Activated naive CD8-positive, alpha-beta T cell treated with anti-CD3 and anti-CD28 coated beads for 36 hours (primary cell): ENCODE measurements at regions not wholly inside any gene's neighbourhood (a gene's known extent, or its start where the extent isn't known, plus 50 kb on each side); places are given as distances from the start of the nearest gene placed in this dataset.

ENCODE experiments used
- DNase-seq: peaks from one replicate; pipeline ENCODE4 v3.0.0; 2021
- H3K27ac Mint-ChIP-seq: one replicate; pipeline ENCODE4 v1.8.0; 2022; ENCODE audit warnings: mild to moderate bottlenecking, moderate library complexity, mixed read lengths
- H3K27me3 Mint-ChIP-seq: one replicate; pipeline ENCODE4 v1.8.0; 2022; ENCODE audit warnings: mild to moderate bottlenecking, mixed read lengths
- H3K36me3 Mint-ChIP-seq: one replicate; pipeline ENCODE4 v1.8.0; 2021; ENCODE audit warnings: mild to moderate bottlenecking, mixed read lengths
- H3K4me1 Mint-ChIP-seq: one replicate; pipeline ENCODE4 v1.8.0; 2021; ENCODE audit warnings: mixed read lengths
- H3K4me3 Mint-ChIP-seq: one replicate; pipeline ENCODE4 v1.8.0; 2022; ENCODE audit warnings: mild to moderate bottlenecking, moderate library complexity, mixed read lengths
- H3K9me3 Mint-ChIP-seq: one replicate; pipeline ENCODE4 v1.8.0; 2022; ENCODE audit warnings: mixed read lengths

DNA sequence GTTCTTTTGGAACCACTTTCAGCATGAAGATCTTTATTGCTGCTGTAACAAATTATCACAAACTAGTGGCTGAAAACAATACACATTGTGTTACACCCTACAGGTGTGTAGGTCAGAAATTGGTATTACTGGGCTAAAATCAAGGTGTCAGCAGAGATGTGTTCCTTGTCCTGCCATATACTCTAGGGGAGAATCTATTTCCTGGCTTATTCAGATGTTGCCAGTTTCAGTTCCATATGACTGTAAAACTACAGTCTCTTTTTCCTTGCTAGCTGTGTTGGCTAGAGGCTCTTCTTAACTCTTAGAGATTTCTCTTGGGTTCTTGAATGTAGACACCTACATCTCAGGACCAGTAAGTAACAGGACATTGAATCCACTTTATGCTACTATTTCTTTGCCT is 215.6 kb upstream of the PPFIA2 start:
- Mint-ChIP-seq H3K27me3 (no peaks in the 10 kb centered on the region), H3K4me3 (no peak overlapping the region), H3K27ac (no peak overlapping the region), H3K4me1 (peaks cover 3% of the 10 kb centered on the region), H3K9me3 (peaks cover 6% of the 10 kb centered on the region), H3K36me3 (no peaks in the 10 kb centered on the region)
- no peak for DNase-seq

GRCh38 chr12:81968421-81968820 is 209.3 kb upstream of the PPFIA2 start:
- DNase-seq = no peak
- Mint-ChIP-seq H3K27me3 (no peaks in the 10 kb centered on the region), H3K9me3 (peaks cover 2% of the 10 kb centered on the region), H3K27ac (no peak overlapping the region), H3K36me3 (no peaks in the 10 kb centered on the region), H3K4me1 (no peaks in the 10 kb centered on the region), H3K4me3 (no peak overlapping the region)

DNA sequence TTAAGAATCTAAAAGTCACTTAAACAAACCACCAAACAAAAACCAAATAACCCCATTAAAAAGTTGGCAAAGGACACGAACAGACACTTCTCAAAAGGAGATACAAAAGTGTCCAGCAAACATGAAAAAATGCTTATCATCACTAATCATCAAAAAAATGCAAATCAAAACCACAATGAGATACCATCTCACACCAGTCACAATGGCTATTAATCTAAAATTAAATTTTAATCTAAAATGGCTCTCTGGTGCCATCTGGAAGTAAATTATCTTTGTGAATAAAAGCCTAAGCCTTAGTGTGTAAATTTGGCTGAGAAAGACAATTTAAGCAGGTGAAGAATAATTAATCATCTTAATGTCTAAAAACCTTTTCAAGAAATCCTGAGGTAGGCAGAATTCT is 204.5 kb upstream of the PPFIA2 start:
- Mint-ChIP-seq H3K9me3 (no peaks in the 10 kb centered on the region), H3K27ac (no peak overlapping the region), H3K36me3 (no peaks in the 10 kb centered on the region), H3K27me3 (no peaks in the 10 kb centered on the region), H3K4me1 (no peaks in the 10 kb centered on the region), H3K4me3 (no peak overlapping the region)
- no peak for DNase-seq

GRCh38 chr12:81963026-81963425 is 203.9 kb upstream of the PPFIA2 start:
- no peak overlapping the region for H3K4me3 Mint-ChIP-seq
- no peaks in the 10 kb centered on the region for H3K27me3 Mint-ChIP-seq
- DNase-seq = no peak
- H3K27ac Mint-ChIP-seq = no peak overlapping the region
- H3K36me3 Mint-ChIP-seq = no peaks in the 10 kb centered on the region
- H3K4me1 Mint-ChIP-seq = peaks cover 3% of the 10 kb centered on the region
- H3K9me3 Mint-ChIP-seq = no peaks in the 10 kb centered on the region

DNA sequence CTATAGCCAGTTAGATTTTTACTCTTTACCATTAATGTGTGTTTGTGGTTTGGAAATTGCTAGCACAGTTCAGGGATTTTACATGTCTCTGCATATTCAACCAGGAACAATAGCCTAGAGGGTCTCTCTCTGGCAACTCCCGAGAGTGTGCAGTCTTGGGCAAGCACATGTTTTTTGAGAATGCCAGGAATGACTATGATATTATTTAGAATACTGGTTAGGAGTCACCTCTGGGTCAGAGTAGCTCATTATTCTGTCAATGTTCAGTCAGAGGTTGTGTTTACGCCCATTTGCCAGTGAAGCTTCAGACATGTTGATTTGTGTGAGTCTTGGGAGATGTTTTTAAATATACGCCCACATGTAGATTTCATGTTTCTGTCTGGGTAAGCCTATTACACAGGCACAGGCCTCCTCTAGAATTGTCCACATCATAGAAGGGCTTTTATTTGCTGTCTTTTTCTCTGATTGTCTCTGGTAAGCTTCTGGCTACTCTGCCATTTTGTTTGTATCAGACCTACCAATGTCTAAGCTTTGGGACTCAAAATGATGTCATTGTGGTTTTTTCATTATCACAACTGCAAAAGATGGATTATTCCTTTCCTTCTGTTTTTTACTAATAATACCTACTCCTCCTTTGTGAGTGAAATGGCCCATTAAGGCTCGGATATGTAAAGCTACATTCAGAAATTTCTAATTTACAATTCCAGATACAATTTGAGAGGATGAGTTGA is 203.1 kb upstream of the PPFIA2 start:
- no peak overlapping the region for H3K4me3 Mint-ChIP-seq
- H3K36me3 Mint-ChIP-seq = no peaks in the 10 kb centered on the region
- H3K27me3 Mint-ChIP-seq = no peaks in the 10 kb centered on the region
- no peak overlapping the region for H3K27ac Mint-ChIP-seq
- no peaks in the 10 kb centered on the region for H3K9me3 Mint-ChIP-seq
- DNase-seq = no peak
- peaks cover 3% of the 10 kb centered on the region for H3K4me1 Mint-ChIP-seq

GRCh38 chr12:81958406-81958805 is 199.3 kb upstream of the PPFIA2 start:
- Mint-ChIP-seq H3K36me3 (no peaks in the 10 kb centered on the region), H3K4me3 (no peak overlapping the region), H3K27me3 (no peaks in the 10 kb centered on the region), H3K27ac (no peak overlapping the region), H3K9me3 (no peaks in the 10 kb centered on the region), H3K4me1 (peaks cover 12% of the 10 kb centered on the region)
- DNase-seq = no peak

DNA sequence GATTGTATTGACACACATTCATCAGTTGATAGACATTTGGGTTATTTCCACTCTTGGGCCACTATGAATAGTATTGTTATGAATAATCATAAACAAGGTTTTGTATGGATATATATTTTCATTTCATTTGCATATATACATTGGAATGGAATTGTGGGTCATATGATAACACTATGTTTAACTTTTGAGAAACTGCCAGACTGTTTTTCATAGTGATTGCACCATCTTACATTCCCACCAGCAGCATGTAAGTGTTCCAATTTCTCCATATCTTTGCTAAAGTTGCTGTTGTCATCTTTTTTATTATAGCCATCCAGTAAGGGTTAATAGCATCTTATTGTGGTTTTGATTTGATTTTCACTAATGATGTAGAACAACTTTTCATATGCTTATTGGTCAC is 198.5 kb upstream of the PPFIA2 start:
- Mint-ChIP-seq H3K9me3 (no peaks in the 10 kb centered on the region), H3K27me3 (no peaks in the 10 kb centered on the region), H3K4me3 (no peak overlapping the region), H3K27ac (no peak overlapping the region), H3K36me3 (no peaks in the 10 kb centered on the region), H3K4me1 (peaks cover 12% of the 10 kb centered on the region)
- DNase-seq = no peak

DNA sequence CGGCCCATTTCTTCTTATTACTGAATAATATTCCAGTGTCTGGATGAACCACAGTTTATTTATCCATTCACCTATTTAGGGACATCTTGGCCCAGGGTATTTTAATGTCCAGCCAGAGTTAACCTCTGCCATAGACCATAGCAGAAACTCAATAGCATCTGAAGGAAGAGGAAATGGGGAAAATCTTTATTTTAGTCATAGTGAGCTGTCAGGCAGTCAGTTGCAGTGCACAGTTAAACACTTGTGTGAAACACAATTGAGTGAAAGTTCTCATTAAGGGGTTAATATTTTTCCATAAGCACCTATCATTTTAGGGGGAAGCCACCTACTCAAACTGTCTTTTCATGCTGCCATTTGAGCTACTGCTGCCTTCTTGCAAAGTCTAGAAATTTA is 197.3 kb upstream of the PPFIA2 start:
- no peak for DNase-seq
- no peak overlapping the region for H3K4me3 Mint-ChIP-seq
- H3K4me1 Mint-ChIP-seq = peaks cover 12% of the 10 kb centered on the region
- H3K9me3 Mint-ChIP-seq = no peaks in the 10 kb centered on the region
- H3K36me3 Mint-ChIP-seq = no peaks in the 10 kb centered on the region
- no peak overlapping the region for H3K27ac Mint-ChIP-seq
- H3K27me3 Mint-ChIP-seq = no peaks in the 10 kb centered on the region

DNA sequence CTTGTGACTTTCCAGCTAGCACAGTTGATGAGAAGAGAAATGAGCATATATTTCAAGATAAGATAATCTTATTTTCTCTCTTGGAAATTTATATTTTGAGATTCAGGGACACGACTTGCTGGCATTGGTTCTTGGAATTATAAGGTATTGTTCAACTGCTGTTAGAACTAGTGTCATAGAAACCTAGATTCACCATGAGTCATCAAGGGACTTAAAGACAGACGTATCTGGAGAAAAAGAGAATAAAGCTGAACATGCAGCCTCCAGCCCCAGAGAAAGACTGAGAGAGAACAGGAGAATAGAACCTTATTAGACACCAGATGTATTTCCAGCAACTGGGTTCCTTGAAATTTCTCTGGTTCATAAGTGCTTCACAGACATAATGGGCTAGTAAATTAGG is 194.4 kb upstream of the PPFIA2 start:
- no peak overlapping the region for H3K27ac Mint-ChIP-seq
- no peaks in the 10 kb centered on the region for H3K9me3 Mint-ChIP-seq
- H3K36me3 Mint-ChIP-seq = no peaks in the 10 kb centered on the region
- DNase-seq = no peak
- H3K4me3 Mint-ChIP-seq = no peak overlapping the region
- peaks cover 21% of the 10 kb centered on the region for H3K4me1 Mint-ChIP-seq
- no peaks in the 10 kb centered on the region for H3K27me3 Mint-ChIP-seq

DNA sequence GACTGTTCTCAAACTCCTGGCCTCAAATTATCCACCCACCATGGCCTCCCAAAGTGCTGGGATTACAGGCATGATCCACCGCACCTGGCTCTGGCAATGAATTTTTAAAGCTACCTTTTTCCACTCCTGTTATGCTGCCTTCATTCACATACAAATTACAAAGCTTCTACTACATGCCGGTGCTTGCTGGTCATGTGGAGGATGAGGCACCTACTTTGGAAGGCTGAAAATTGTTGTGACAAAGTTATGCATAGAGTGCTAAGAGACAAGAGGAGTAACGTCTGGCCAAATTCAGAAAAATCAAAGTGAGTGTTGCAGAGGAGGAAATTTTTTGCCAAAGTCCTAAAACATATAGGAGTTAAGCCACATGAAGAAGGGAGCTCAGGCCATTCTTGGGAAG is 191.7 kb upstream of the PPFIA2 start:
- no peaks in the 10 kb centered on the region for H3K36me3 Mint-ChIP-seq
- peaks cover 15% of the 10 kb centered on the region for H3K4me1 Mint-ChIP-seq
- H3K27me3 Mint-ChIP-seq = no peaks in the 10 kb centered on the region
- no peak overlapping the region for H3K4me3 Mint-ChIP-seq
- H3K27ac Mint-ChIP-seq = no peak overlapping the region
- peaks cover 2% of the 10 kb centered on the region for H3K9me3 Mint-ChIP-seq
- no peak for DNase-seq

DNA sequence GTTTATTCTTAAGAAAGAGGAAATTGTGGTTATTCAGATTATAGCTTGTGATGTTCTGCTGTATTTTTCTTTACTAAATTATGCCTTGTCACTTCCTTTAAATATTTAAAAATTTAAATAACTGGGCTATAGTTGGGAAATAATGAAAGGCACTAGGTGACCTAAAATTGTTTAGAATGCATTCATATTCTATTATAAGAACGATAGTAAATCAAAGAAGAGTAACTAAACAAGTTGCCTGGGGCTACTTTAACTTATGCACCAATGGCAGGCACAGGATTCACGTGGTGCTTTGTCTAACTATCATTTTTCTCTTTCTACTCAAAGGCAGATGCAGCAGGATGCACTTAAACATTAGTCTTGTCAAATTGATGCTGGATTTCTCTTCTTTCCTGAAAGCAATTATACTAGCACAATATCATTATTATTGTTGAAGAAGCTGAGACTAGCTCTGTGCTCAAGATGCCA is 190.7 kb upstream of the PPFIA2 start:
- peaks cover 15% of the 10 kb centered on the region for H3K4me1 Mint-ChIP-seq
- H3K27me3 Mint-ChIP-seq = no peaks in the 10 kb centered on the region
- no peak for DNase-seq
- peaks cover 2% of the 10 kb centered on the region for H3K9me3 Mint-ChIP-seq
- no peak overlapping the region for H3K27ac Mint-ChIP-seq
- no peaks in the 10 kb centered on the region for H3K36me3 Mint-ChIP-seq
- H3K4me3 Mint-ChIP-seq = no peak overlapping the region

- DNase-seq = no peak
- Mint-ChIP-seq H3K27ac (no peak overlapping the region), H3K27me3 (no peaks in the 10 kb centered on the region), H3K36me3 (no peaks in the 10 kb centered on the region), H3K4me3 (no peak overlapping the region), H3K4me1 (peaks cover 15% of the 10 kb centered on the region), H3K9me3 (peaks cover 2% of the 10 kb centered on the region)
Observed at GRCh38 chr12:81949416-81949815, 190.3 kb upstream of the PPFIA2 start.

DNA sequence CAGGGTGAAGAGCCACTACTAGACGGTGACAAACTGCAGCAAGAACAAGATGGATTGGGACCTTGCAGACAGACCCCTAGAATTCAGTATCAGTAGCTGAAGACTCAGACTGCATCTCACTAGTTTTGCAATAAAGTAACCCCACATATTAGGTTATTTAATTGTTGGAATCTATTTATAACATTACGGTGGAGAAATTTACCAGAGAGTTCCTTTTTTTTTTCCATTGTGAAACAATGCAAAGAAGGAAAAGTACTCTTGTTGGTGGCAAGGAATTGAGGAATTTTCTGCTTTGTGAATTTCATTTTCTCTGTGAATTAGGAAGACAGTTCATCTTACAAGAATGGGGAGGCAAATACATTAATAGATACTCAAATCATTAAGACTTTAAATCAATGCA is 185.7 kb upstream of the PPFIA2 start:
- DNase-seq = no peak
- H3K4me3 Mint-ChIP-seq = no peak overlapping the region
- no peak overlapping the region for H3K27ac Mint-ChIP-seq
- peaks cover 40% of the 10 kb centered on the region for H3K4me1 Mint-ChIP-seq
- H3K9me3 Mint-ChIP-seq = peaks cover 2% of the 10 kb centered on the region
- H3K27me3 Mint-ChIP-seq = no peaks in the 10 kb centered on the region
- peaks cover 2% of the 10 kb centered on the region for H3K36me3 Mint-ChIP-seq

DNA sequence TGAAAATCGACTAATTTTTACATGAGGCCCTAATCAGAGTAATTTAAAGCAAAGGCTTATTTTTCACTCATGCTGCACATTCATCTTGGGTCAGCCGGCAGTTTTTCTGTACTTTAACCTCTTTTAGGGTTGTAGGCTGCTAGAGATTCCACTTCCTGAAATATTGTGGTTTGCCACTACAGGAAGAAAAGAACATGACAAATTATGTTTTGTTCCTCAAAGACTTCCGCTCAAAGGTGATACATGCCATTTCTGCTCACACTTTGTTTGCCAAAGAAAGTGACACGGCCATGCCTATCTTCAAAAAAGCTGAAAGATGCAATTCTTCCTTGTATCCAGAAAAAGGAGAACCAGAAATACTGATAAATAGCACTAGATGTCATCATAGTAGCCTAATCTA is 183.4 kb upstream of the PPFIA2 start:
- Mint-ChIP-seq H3K27me3 (no peaks in the 10 kb centered on the region), H3K4me1 (peaks cover 37% of the 10 kb centered on the region), H3K4me3 (no peak overlapping the region), H3K9me3 (peaks cover 2% of the 10 kb centered on the region), H3K27ac (peak overlapping the region; percentile 75), H3K36me3 (peaks cover 2% of the 10 kb centered on the region)
- DNase-seq = no peak

DNA sequence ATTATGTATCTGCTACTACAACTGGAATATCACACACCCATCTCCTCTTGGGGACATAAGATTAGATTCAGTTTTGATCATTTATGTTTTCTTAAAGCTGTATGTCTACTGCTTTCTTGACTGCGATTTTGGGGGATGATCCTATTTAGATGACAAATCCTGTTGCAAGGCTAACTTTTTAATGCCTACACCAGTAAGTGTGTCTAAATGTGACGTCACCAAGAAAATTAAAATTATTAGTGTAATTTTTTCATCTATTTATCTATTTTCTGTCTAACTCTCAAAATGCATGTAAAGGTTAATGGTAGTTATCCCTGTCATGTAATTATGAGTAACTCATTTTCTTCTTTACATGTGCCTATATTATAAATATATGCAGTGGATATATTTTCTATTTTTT is 170.9 kb upstream of the PPFIA2 start:
- DNase-seq = no peak
- no peaks in the 10 kb centered on the region for H3K9me3 Mint-ChIP-seq
- H3K4me3 Mint-ChIP-seq = no peak overlapping the region
- no peaks in the 10 kb centered on the region for H3K27me3 Mint-ChIP-seq
- H3K27ac Mint-ChIP-seq = no peak overlapping the region
- H3K4me1 Mint-ChIP-seq = no peaks in the 10 kb centered on the region
- no peaks in the 10 kb centered on the region for H3K36me3 Mint-ChIP-seq

GRCh38 chr12:81896771-81897170 is 137.6 kb upstream of the PPFIA2 start:
- H3K27me3 Mint-ChIP-seq = no peaks in the 10 kb centered on the region
- H3K36me3 Mint-ChIP-seq = peaks cover 5% of the 10 kb centered on the region
- peaks cover 24% of the 10 kb centered on the region for H3K9me3 Mint-ChIP-seq
- H3K27ac Mint-ChIP-seq = no peak overlapping the region
- H3K4me3 Mint-ChIP-seq = no peak overlapping the region
- no peaks in the 10 kb centered on the region for H3K4me1 Mint-ChIP-seq
- DNase-seq = peak; percentile 6
